ENCODE measurements at regions not wholly inside any gene's neighbourhood (a gene's known extent, or its start where the extent isn't known, plus 50 kb on each side); places are given as distances from the start of the nearest gene placed in this dataset.

GRCh38 chr9:135214054-135214640 is 126.7 kb downstream of the OLFM1 start:
- H3K36me3 Mint-ChIP-seq = no peaks in the 10 kb centered on the region
- ATAC-seq = no peak
- no peak overlapping the region for H3K27ac Mint-ChIP-seq
- no peak for DNase-seq (ENCODE audit: low spot score in 2 of 2)
- peaks cover 4 to 5% of the 10 kb centered on the region in 2 donors for H3K9me3 Mint-ChIP-seq

GRCh38 chr9:135214706-135215105 is 127.2 kb downstream of the OLFM1 start:
- H3K27ac Mint-ChIP-seq = no peak overlapping the region
- DNase-seq (ENCODE audit: low spot score in 2 of 2) = no peak
- H3K36me3 Mint-ChIP-seq = no peaks in the 10 kb centered on the region
- ATAC-seq = no peak
- peaks cover 4 to 5% of the 10 kb centered on the region in 2 donors for H3K9me3 Mint-ChIP-seq

- Mint-ChIP-seq H3K27ac (no peak overlapping the region), H3K9me3 (peaks cover 4 to 5% of the 10 kb centered on the region in 2 donors), H3K36me3 (no peaks in the 10 kb centered on the region)
- ATAC-seq (no peak), DNase-seq (ENCODE audit: low spot score in 2 of 2) (no peak)
These were observed 128.2 kb downstream of the OLFM1 start for GRCh38 chr9:135215571-135216161.

- H3K9me3 Mint-ChIP-seq = peaks cover 4 to 5% of the 10 kb centered on the region in 2 donors
- DNase-seq (ENCODE audit: low spot score in 2 of 2) (no peak), ATAC-seq (no peak)
- no peaks in the 10 kb centered on the region for H3K36me3 Mint-ChIP-seq
- no peak overlapping the region for H3K27ac Mint-ChIP-seq
These were observed 128.8 kb downstream of the OLFM1 start for GRCh38 chr9:135216236-135216635.

GRCh38 chr9:135216791-135217441 is 129.4 kb downstream of the OLFM1 start:
- H3K36me3 Mint-ChIP-seq = no peaks in the 10 kb centered on the region
- no peak for ATAC-seq

GRCh38 chr9:135217836-135218235 is 130.4 kb downstream of the OLFM1 start:
- DNase-seq (ENCODE audit: low spot score in 2 of 2) (no peak), ATAC-seq (no peak)
- Mint-ChIP-seq H3K27ac (no peak overlapping the region), H3K9me3 (no peaks in the 10 kb centered on the region), H3K36me3 (no peaks in the 10 kb centered on the region)

More at GRCh38 chr9:135216791-135217441, 129.4 kb downstream of the OLFM1 start:
- H3K27ac Mint-ChIP-seq = no peak overlapping the region
- DNase-seq (ENCODE audit: low spot score in 2 of 2) = no peak
- peaks cover 4% of the 10 kb centered on the region in 2 donors for H3K9me3 Mint-ChIP-seq

GRCh38 chr9:135218331-135219225 is 131.1 kb downstream of the OLFM1 start:
- no peaks in the 10 kb centered on the region for H3K36me3 Mint-ChIP-seq
- no peaks in the 10 kb centered on the region for H3K9me3 Mint-ChIP-seq
- no peak for DNase-seq (ENCODE audit: low spot score in 2 of 2)
- no peak for ATAC-seq
- no peak overlapping the region for H3K27ac Mint-ChIP-seq

- DNase-seq (ENCODE audit: low spot score in 2 of 2) (no peak), ATAC-seq (no peak)
- no peak overlapping the region for H3K27ac Mint-ChIP-seq
- no peaks in the 10 kb centered on the region for H3K36me3 Mint-ChIP-seq
- no peaks in the 10 kb centered on the region for H3K9me3 Mint-ChIP-seq
These were observed 132.5 kb downstream of the OLFM1 start for GRCh38 chr9:135219676-135220600.

GRCh38 chr9:135220601-135221575 is 133.4 kb downstream of the OLFM1 start:
- Mint-ChIP-seq H3K9me3 (no peaks in the 10 kb centered on the region), H3K27ac (no peak overlapping the region), H3K36me3 (no peaks in the 10 kb centered on the region)
- DNase-seq (ENCODE audit: low spot score in 2 of 2) = no peak
- ATAC-seq = no peak

GRCh38 chr9:135221576-135221950 is 134.1 kb downstream of the OLFM1 start:
- DNase-seq (ENCODE audit: low spot score in 2 of 2) = no peak
- Mint-ChIP-seq H3K9me3 (no peaks in the 10 kb centered on the region), H3K27ac (no peak overlapping the region), H3K36me3 (no peaks in the 10 kb centered on the region)
- ATAC-seq = no peak

- no peaks in the 10 kb centered on the region for H3K9me3 Mint-ChIP-seq
- no peak for DNase-seq (ENCODE audit: low spot score in 2 of 2)
- H3K36me3 Mint-ChIP-seq = no peaks in the 10 kb centered on the region
- no peak for ATAC-seq
- no peak overlapping the region for H3K27ac Mint-ChIP-seq
These were observed 134.6 kb downstream of the OLFM1 start for GRCh38 chr9:135221951-135222631.

- H3K27ac Mint-ChIP-seq = no peak overlapping the region
- DNase-seq (ENCODE audit: low spot score in 2 of 2) = no peak
- no peaks in the 10 kb centered on the region for H3K9me3 Mint-ChIP-seq
- ATAC-seq = no peak
- no peaks in the 10 kb centered on the region for H3K36me3 Mint-ChIP-seq
These were observed 135.7 kb downstream of the OLFM1 start for GRCh38 chr9:135222881-135223760.

GRCh38 chr9:135223831-135224230 is 136.4 kb downstream of the OLFM1 start:
- no peak for DNase-seq (ENCODE audit: low spot score in 2 of 2)

GRCh38 chr9:135224286-135224877 is 136.9 kb downstream of the OLFM1 start:
- DNase-seq (ENCODE audit: low spot score in 2 of 2) (no peak), ATAC-seq (no peak)
- Mint-ChIP-seq H3K27ac (no peak overlapping the region), H3K36me3 (no peaks in the 10 kb centered on the region), H3K9me3 (no peaks in the 10 kb centered on the region)

More at GRCh38 chr9:135223831-135224230, 136.4 kb downstream of the OLFM1 start:
- ATAC-seq = no peak
- Mint-ChIP-seq H3K9me3 (no peaks in the 10 kb centered on the region), H3K36me3 (no peaks in the 10 kb centered on the region), H3K27ac (no peak overlapping the region)
